ENCODE measurements at regions not wholly inside any gene's neighbourhood (a gene's known extent, or its start where the extent isn't known, plus 50 kb on each side); places are given as distances from the start of the nearest gene placed in this dataset.

GRCh38 chr4:57496697-57497471 lies 386.7 kb upstream of the IGFBP7 start:
- H3K4me3 ChIP-seq (ENCODE audit: low read depth in 2 of 2, low read length in 2 of 2), result no peak overlapping the region
- no peak for TF ChIP-seq REST (IDR thresholded peaks at IDR 0.05; ENCODE audit: insufficient read depth in 1 of 2, low read depth in 2 of 2, low read length in 1 of 2)
- TF ChIP-seq POLR2AphosphoS5 (IDR thresholded peaks at IDR 0.05; ENCODE audit: low read depth, low read length), result no peak
- TF ChIP-seq TCF7L2 (IDR thresholded peaks at IDR 0.05; ENCODE audit: low read depth, low read length), result no peak
- no peak for TF ChIP-seq SIN3A (IDR thresholded peaks at IDR 0.05; ENCODE audit: borderline replicate concordance, insufficient read depth, low read depth, low read length)
- TF ChIP-seq CTCF (IDR thresholded peaks at IDR 0.05), result no peak
- no peaks in the 10 kb centered on the region for H3K4me1 ChIP-seq (ENCODE audit: control insufficient read depth, insufficient read depth, low read length)
- ChIA-PET POLR2A (no interaction called here), CTCF (no interaction called here)
- H3K36me3 ChIP-seq (ENCODE audit: control insufficient read depth, insufficient read depth, low read length), result no peaks in the 10 kb centered on the region
- no TSS peak for BruUV-seq (replicated peaks)
- intact Hi-C loops (cut with micrococcal nuclease; ENCODE audit: unreplicated experiment), result no loop called here
- in situ Hi-C loops (cut with HindIII; ENCODE audit: low pct_unique_long_range_greater_than_20kb, low sequenced_read_pairs), result no loop called here
- ATAC-seq (no peak), DNase-seq (ENCODE audit: low read depth, low spot score) (no peak)
- no peaks in the 10 kb centered on the region for H3K9me3 ChIP-seq (ENCODE audit: control insufficient read depth, insufficient read depth, low read depth, low read length)
- no peak overlapping the region for H3K27ac ChIP-seq (ENCODE audit: low read length)
- no peaks in the 10 kb centered on the region for H3K27me3 ChIP-seq (ENCODE audit: control insufficient read depth, insufficient read depth, low read length)

GRCh38 chr4:57494821-57495220 lies 384.6 kb upstream of the IGFBP7 start:
- H3K4me3 ChIP-seq (ENCODE audit: low read depth in 2 of 2, low read length in 2 of 2), result no peak overlapping the region
- DNase-seq (ENCODE audit: low read depth, low spot score), result no peak
- H3K27me3 ChIP-seq (ENCODE audit: control insufficient read depth, insufficient read depth, low read length), result no peaks in the 10 kb centered on the region
- in situ Hi-C loops (cut with HindIII; ENCODE audit: low pct_unique_long_range_greater_than_20kb, low sequenced_read_pairs) (no loop called here), intact Hi-C loops (cut with micrococcal nuclease; ENCODE audit: unreplicated experiment) (no loop called here)
- ATAC-seq, result no peak
- H3K36me3 ChIP-seq (ENCODE audit: control insufficient read depth, insufficient read depth, low read length), result no peaks in the 10 kb centered on the region
- no peak for TF ChIP-seq REST (IDR thresholded peaks at IDR 0.05; ENCODE audit: insufficient read depth in 1 of 2, low read depth in 2 of 2, low read length in 1 of 2)
- TF ChIP-seq SIN3A (IDR thresholded peaks at IDR 0.05; ENCODE audit: borderline replicate concordance, insufficient read depth, low read depth, low read length), result no peak
- no peak for TF ChIP-seq POLR2AphosphoS5 (IDR thresholded peaks at IDR 0.05; ENCODE audit: low read depth, low read length)
- TF ChIP-seq CTCF (IDR thresholded peaks at IDR 0.05), result no peak
- no peak for TF ChIP-seq TCF7L2 (IDR thresholded peaks at IDR 0.05; ENCODE audit: low read depth, low read length)
- ChIA-PET CTCF (no interaction called here), POLR2A (no interaction called here)
- no TSS peak for BruUV-seq (replicated peaks)
- H3K9me3 ChIP-seq (ENCODE audit: control insufficient read depth, insufficient read depth, low read depth, low read length), result no peaks in the 10 kb centered on the region
- H3K27ac ChIP-seq (ENCODE audit: low read length), result no peak overlapping the region
- H3K4me1 ChIP-seq (ENCODE audit: control insufficient read depth, insufficient read depth, low read length), result no peaks in the 10 kb centered on the region
